ENCODE measurements at regions not wholly inside any gene's neighbourhood (a gene's known extent, or its start where the extent isn't known, plus 50 kb on each side); places are given as distances from the start of the nearest gene placed in this dataset.
"Not testable (repeated sequence)": the region's sequence is repeated elsewhere in the genome, so short reads cannot be mapped to it uniquely, and the experiment has no call there.

GRCh38 chr3:15903759-15904720 lies 106.3 kb upstream of the ANKRD28 start:
- no peak for DNase-seq

GRCh38 chr3:15905041-15905440 lies 107.3 kb upstream of the ANKRD28 start:
- no peak for DNase-seq

DNA sequence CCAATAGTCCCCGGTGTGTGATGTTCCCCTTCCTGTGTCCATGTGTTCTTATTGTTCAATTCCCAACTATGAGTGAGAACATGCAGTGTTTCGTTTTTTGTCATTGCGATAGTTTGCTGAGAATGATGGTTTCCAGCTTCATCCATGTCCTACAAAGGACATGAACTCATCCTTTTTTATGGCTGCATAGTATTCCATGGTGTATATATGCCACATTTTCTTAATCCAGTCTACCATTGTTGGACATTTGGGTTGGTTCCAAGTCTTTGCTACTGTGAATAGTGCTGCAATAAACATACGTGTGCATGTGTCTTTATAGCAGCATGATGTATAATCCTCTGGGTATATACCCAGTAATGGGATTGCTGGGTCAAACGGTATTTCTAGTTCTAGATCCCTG lies 109.6 kb upstream of the ANKRD28 start:
- DNase-seq, result not testable (repeated sequence)

DNA sequence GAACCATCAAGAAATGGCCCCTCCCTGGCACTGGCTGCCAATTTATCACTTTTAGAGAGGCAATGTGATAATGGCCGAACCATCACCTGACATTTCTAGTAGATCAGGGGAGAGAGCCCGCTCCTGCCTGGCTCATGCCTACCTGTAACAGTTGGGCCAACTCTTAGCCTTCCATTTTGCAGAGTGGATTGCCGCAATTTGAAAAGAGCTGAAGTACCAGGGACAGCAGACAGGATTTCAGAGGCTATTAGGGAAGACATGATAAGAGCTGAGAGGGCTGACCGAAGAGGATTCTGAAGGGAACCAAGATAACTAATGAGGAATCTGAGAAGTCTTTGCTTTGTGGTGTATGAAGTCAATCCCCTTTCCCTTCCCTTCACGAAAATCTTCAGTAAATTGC lies 121.2 kb upstream of the ANKRD28 start:
- DNase-seq, result no peak

GRCh38 chr3:15919971-15920370 lies 122.2 kb upstream of the ANKRD28 start:
- no peak for DNase-seq

DNA sequence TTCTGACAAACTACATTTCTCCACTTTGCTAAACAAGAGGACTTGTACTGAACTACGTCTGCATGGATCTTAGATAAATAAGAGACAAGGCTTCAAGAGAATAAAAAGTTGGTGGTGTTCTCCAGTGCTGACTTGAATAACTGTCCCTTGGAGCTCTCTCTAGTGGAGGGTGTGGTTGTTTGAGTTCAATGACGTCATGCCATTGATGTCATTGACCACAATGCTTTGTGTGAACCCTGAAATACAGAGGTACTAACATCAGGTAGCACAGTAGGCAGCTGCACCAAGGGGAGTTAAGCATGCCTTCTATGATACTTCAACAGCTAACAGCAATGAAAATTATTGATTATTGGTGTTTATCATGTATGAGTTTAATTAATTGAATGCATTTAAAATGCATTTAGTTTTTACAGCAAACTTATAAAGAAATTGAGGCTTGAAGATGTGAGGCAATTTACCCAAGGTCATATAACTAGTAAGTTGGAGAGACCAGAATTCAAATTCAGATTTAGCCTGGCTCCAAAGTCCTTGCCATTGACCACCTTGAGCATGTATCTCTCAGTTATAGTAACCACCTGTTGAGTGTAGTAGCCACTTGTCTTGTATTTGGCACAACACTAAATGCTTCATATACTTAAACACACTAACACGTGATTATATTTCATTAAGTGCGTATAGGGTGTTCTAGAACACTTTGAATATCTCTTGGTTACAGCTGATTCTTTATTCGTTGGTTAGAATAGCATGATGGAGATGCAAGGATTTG lies 126.0 kb upstream of the ANKRD28 start:
- DNase-seq, result no peak

- DNase-seq, result no peak
Observed at GRCh38 chr3:15924914-15925313, 127.1 kb upstream of the ANKRD28 start.

DNA sequence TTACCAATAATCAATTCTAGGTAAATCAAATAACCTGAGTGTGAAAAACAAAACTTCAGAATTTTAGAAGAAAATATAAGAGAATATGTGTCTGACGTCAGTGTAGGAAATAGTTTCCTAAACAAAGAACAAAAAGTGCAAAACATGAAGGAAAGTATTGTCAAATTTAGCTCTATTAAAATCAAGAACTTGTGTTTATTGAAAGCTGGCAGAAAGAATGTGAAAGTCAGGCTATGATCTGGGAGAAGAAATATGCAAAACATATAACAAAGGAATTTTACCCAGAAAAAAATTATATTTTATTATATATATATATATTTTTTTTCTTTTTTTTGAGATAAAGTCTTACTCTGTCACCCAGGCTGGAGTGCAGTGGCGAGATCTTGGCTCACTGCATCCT lies 129.1 kb upstream of the ANKRD28 start:
- DNase-seq, result no peak

- no peak for DNase-seq
Observed at GRCh38 chr3:15927969-15928368, 130.2 kb upstream of the ANKRD28 start.

DNA sequence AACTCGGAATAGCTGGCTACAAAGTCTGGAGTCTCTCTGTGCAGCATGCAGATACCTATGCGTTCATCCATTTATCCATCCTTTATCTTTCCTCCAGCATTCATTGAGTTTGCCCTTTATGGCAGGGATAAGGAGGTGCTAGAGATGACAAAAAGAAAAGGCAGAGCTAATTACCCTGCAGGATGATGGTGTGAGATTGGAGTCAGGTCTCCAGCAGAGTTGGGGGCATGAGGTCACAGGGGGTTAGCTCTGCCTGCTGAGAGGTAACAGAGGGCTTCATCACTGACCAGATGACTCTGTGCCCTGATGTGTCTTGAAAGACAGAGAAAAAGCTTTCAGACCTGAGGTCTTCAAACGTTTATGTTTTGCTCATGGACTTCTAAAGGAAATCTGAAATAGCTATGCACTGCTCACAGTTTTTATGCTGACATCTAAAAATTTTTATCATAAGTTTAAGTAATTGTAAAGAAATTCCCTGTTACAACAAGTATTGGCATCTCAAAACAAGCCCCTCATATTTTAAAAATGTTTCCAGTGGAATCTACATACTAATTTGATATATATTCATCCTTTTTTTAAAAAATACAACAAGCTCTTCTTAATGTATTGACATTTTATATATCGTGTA lies 132.3 kb upstream of the ANKRD28 start:
- no peak for DNase-seq

GRCh38 chr3:15932348-15933300 lies 134.8 kb upstream of the ANKRD28 start:
- DNase-seq, result no peak

DNA sequence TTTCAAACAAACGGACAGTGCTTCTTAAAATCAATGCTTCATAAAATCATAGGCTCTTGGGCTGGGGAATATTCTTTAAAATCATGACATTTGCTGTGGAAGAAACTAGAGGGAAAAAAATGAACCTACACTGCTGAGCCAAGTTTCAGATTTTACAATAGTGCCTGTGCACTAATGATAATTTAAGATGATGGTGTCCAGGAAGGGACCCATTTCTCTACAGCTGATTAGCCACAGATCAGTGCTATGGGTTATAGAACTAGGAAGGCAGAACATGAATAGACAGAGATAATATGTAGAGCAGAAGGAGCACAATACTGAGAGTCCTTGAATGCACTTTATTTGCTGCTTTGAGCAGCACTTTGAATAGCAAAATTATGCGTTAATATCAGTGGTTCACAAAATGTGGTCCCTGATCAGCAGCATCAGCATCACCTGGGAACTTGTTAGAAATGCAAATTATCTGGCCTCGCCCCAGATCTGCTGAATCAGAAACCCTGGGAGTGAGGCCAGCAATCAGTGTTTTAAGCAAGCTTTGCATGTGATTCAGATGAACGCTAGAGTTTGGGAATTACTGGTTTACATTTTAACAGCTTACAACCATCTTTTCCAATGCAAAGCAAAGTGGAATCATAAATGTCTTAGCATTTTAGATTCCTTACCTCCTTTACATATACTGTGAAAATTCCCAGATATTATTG lies 135.8 kb upstream of the ANKRD28 start:
- DNase-seq, result no peak

DNA sequence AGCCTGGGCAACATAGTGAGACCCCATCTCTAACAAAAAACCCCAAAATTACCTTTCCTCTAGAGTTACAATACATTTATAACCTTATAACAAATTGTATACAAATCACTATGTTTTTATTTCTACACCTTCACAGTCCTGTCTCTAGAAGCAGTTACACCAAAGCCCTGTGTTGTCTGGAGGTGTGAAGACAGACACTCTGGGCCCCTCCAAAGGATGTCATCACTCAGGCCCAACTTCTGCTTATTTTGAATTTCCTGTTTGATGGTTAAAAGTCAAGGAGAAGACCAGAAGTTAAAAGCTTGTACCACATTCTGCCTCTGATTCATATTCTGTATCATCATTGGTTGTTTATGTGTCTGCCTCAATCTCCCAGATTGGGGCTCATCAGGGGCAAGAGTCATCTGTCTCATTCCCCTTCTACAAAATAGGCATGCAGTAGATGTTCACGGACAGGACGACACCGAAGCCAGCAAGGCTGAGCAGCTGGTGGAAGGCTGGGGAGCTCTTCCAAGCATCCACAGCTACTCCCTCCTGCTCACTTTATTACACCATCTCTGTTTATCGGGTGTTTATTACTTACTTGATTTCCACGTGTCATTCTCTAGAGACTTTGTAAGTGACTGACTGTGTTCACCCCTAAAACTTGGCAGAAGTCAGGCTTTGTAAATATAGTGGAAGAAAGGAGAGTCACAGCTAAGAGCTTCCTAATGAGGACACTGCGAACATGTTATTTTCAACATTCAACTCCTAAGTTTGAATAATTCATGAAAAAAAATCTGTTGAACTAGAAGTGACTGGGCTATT lies 136.8 kb upstream of the ANKRD28 start:
- no peak for DNase-seq

- DNase-seq, result no peak
Observed at GRCh38 chr3:15936312-15936711, 138.5 kb upstream of the ANKRD28 start.

DNA sequence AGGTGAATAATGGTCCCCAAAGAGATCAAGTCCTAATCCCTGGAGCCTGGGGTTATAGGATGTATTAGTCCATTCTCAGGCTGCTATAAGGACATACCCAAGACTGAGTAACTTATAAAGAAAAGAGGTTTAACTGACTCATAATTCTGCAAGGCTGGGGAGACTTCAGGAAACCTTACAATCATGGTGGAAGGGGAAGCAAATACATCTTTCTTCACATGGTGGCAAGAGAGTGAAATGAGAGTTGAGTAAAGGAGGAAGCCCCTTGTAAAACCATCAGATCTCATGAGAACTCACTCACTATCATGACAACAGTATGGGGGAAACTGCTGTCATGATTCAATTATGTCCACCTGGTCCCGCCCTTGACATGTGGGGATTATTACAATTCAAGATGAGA lies 142.9 kb upstream of the ANKRD28 start:
- DNase-seq, result no peak

GRCh38 chr3:15941457-15941856 lies 143.7 kb upstream of the ANKRD28 start:
- not testable (repeated sequence) for DNase-seq

GRCh38 chr3:15941958-15942357 lies 144.2 kb upstream of the ANKRD28 start:
- DNase-seq, result no peak

GRCh38 chr3:15942462-15942861 lies 144.7 kb upstream of the ANKRD28 start:
- DNase-seq, result no peak

DNA sequence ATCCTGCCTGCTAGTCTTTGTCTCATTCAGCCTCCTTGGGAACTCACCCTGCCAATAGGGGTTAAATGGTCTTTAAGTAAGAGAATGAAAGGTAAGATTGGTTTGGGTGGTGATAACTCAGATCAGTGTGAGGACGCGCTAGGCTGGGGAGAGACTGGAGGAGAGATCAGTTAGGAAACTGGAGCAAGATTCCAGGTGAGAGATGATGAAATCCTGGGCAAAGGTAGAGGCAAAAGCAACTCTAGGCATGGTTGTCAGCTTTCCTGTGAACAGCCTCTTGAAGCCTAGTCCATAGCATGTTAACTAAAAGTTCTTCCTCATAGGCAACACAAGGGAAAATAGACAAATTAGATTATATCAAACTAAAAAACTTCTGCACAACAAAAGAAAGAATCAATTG lies 145.2 kb upstream of the ANKRD28 start:
- DNase-seq, result no peak

DNA sequence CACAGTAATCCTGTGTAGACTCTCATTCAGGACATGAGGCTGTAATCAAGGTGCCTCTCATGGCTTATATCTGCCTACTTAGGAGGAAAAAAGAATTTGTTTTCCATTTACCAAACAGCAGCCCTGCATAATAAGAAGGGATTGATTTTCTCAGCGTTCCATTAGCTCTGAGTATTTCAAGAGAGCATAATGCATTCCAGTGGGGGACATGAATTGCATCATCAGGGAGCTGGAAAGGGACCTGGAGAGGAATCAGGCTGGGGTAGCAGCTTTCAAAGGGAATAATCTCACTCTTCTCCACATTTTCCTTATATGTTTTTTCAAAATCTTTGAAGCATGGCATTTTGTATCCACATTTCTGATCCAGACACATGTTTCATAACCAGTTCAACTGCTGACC lies 150.6 kb upstream of the ANKRD28 start:
- DNase-seq, result no peak
